C4-2B (cell line): ENCODE measurements at regions not wholly inside any gene's neighbourhood (a gene's known extent, or its start where the extent isn't known, plus 50 kb on each side); places are given as distances from the start of the nearest gene placed in this dataset.
"Not testable (repeated sequence)": the region's sequence is repeated elsewhere in the genome, so short reads cannot be mapped to it uniquely, and the experiment has no call there.

Experiments
- H3K27ac ChIP-seq: fragments of 450-650 bp; 2 replicates; pipeline ENCODE4 v1.5.1; 2017
- CTCF ChIP-seq: fragments of 450-650 bp; conservative IDR thresholded peaks from 2 replicates; pipeline ENCODE4 v1.5.1; 2017; ENCODE audit warnings: mild to moderate bottlenecking
- ZFX ChIP-seq: fragments of 450-650 bp; IDR thresholded peaks from 2 replicates; pipeline ENCODE4 v1.6.1; 2017

GRCh38 chr10:61594430-61594829 lies 68.3 kb upstream of the CABCOCO1 start:
- no peak overlapping the region for H3K27ac ChIP-seq

GRCh38 chr10:61592581-61592980 lies 70.1 kb upstream of the CABCOCO1 start:
- H3K27ac ChIP-seq: no peak overlapping the region
- TF ChIP-seq CTCF (peak; percentile 71), ZFX (no peak)

More at GRCh38 chr10:61594430-61594829, 68.3 kb upstream of the CABCOCO1 start:
- no peak for TF ChIP-seq CTCF
- no peak for TF ChIP-seq ZFX

DNA sequence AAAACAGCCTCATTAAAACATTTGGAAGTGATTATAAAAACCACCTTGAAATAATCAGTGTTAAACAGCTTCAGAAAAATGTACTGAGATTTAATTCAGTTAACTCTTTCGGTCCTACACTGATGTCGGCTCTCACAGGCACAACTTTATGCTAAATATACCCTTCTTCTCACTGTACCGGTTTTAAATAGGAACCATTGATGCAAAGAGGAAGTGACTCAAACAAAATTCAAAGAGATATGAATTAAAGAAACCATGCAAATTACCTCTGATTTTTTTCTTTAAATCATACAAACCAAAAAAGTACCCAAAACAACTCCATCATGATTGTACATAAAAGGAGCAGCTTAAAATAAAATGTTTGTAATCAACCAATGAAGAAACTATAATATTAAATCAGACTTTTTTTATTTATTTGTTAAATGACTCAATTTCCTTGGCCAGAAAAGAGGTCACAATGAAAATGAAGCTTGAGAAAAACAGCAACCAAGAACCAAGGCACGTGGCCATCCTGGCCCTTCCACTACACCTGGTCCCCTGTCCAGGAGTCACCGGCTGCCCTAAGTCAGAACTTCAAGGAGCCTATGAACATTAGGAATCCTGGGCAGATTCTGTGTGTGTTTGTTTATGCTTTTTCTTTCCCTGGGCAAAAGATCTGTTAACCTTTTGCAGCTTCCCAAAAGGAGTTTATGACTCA lies 73.0 kb upstream of the CABCOCO1 start:
- H3K27ac ChIP-seq: no peak overlapping the region
- no peak for TF ChIP-seq ZFX
- no peak for TF ChIP-seq CTCF

DNA sequence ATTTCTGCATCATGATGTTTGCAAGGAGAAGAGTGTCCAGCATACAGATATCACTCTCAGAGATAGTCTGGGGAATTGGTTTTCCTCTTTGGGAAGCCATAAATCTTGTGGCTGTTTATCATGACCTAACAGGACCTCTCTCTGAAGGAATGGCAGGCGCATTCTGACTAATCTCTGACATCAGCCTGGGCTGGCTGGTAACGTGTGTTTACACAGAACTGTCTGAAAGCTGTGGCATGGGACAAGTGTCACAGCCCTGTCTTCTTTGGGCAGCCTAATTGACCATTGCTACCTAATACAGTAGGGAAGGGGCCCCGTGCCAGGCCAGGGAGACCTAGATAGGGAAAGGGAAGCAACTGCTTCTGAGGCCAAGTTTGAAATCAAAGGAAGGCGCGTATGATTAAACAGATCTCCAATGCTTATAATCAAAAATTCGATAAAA lies 73.9 kb upstream of the CABCOCO1 start:
- H3K27ac ChIP-seq: no peak overlapping the region
- TF ChIP-seq ZFX: no peak
- no peak for TF ChIP-seq CTCF

DNA sequence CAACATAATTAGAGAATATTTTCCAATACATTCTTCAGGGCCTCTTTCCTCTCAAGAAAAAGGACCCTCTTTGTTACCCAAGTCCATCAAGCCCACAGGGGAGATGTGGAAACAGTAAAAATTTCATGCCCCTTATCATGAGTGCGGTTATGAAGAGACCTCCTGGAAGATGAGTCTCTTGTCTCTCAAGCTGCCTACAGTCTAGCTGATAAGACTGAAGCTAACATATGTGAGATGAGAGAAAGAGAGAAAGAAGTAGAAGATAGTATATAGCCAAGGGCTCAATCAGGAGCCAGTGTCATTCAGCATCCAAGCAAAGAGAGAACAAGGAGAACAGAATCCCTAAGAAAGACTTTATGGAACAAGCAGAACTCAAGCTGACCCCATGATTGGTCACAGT lies 75.9 kb upstream of the CABCOCO1 start:
- TF ChIP-seq CTCF (no peak), ZFX (no peak)
- no peak overlapping the region for H3K27ac ChIP-seq

DNA sequence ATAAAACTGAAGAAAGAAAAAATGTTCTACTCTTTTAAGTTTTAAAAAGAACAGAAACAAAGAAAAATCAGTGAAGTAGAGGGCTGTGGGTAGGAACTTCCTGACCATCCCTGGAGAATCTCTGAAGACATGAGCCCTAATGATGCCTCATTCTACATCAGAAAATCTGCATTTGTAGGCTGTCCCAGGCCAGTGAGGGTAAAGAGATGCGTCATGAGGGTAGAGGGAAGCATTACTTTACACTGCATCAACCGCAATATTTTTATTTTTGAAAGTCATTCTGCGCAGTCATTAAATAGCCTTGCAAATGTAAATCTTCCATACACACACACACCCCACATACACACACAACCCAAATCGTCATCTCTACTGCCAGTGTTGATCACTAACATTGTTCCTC lies 82.1 kb upstream of the CABCOCO1 start:
- TF ChIP-seq ZFX (no peak), CTCF (no peak)
- H3K27ac ChIP-seq: no peak overlapping the region

DNA sequence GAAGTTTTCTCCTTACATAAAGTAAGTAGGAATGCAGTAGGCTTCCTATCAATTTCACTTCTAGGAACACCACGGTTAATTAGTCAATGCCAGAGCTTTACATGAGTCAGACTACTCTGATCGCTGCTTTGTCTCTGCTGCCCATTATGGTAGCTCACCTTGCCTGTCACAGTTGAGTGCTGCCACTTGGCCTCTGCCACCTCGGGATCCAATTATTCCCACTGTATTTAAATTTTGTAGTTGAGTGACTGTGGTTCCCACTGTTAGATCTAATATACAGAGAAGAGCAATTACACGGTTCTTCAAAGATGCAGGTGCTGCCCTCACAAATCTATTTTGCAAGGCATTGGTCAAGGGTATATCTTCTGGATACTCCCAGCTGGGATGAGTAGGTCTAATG lies 92.5 kb upstream of the CABCOCO1 start:
- not testable (repeated sequence) for H3K27ac ChIP-seq

DNA sequence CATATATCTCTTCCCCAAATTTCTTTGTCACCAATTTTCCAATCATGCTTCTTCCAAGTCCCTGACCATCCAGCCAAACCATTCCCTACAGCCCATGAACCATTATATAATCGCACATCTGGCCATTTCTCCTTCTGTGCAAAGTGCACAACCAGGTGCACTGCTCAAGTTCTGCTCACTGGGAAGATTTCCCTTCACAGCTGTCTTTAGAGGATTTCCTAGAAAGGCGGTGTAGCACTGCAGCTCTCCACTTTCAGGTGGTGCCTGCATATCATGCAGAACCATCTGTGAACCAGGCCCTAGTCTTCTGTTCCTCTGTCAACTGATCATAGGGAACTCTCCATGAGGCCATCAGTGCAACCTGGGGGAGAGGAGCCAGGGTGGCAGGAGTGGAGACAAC lies 95.0 kb upstream of the CABCOCO1 start:
- no peak overlapping the region for H3K27ac ChIP-seq
- TF ChIP-seq CTCF (no peak), ZFX (no peak)
